ENCODE measurements at regions not wholly inside any gene's neighbourhood (a gene's known extent, or its start where the extent isn't known, plus 50 kb on each side); places are given as distances from the start of the nearest gene placed in this dataset.
"Not testable (repeated sequence)": the region's sequence is repeated elsewhere in the genome, so short reads cannot be mapped to it uniquely, and the experiment has no call there.

- not testable (repeated sequence) for TF ChIP-seq EZH2 (IDR thresholded peaks at IDR 0.05; ENCODE audit: borderline replicate concordance, insufficient read depth, low read depth, low read length, poor library complexity, severe bottlenecking); CTCF (IDR thresholded peaks at IDR 0.05)
Observed at GRCh38 chr5:91566012-91566411, 182.9 kb upstream of the ARRDC3 start.

All from B cell (primary cell).